SK-N-SH treated with all-trans-retinoic acid at 6 μM for 48 hours (cell line): ENCODE measurements at regions not wholly inside any gene's neighbourhood (a gene's known extent, or its start where the extent isn't known, plus 50 kb on each side); places are given as distances from the start of the nearest gene placed in this dataset.

Source experiments
- ATAC-seq: fragments of 200-7000 bp; cut with Tn5 transposase; 3 replicates; pipeline ENCODE4 v1.9.1; 2020; ENCODE audit warnings: mild to moderate bottlenecking, moderate library complexity
- ARNTL ChIP-seq: fragments of 450-650 bp; formaldehyde crosslinking; IDR thresholded peaks from 2 replicates; pipeline ENCODE4 v1.5.0; 2020; ENCODE audit warnings: low read depth, mild to moderate bottlenecking, moderate library complexity, borderline replicate concordance
- BACH2 ChIP-seq: fragments of 250-450 bp; sonication (Bioruptor Pico); IDR thresholded peaks from 2 replicates; pipeline ENCODE4 v1.9.0; 2021; ENCODE audit warnings: mild to moderate bottlenecking, borderline replicate concordance
- ESRRG ChIP-seq: fragments of 250-450 bp; sonication (Bioruptor Pico); IDR thresholded peaks from 2 replicates; pipeline ENCODE4 v1.6.1; 2021; ENCODE audit warnings: mild to moderate bottlenecking
- GLIS3 ChIP-seq: fragments of 250-450 bp; sonication (Bioruptor Pico); IDR thresholded peaks from 2 replicates; pipeline ENCODE4 v1.5.0; 2020; ENCODE audit warnings: mild to moderate bottlenecking, moderate library complexity
- ISL1 ChIP-seq: fragments of 250-450 bp; sonication (Bioruptor Pico); IDR thresholded peaks from 2 replicates; pipeline ENCODE4 v2.1.2; 2022; ENCODE audit warnings: mild to moderate bottlenecking, moderate library complexity
- OSR1 ChIP-seq: fragments of 250-450 bp; sonication (Bioruptor Pico); IDR thresholded peaks from 2 replicates; pipeline ENCODE4 v1.8.0; 2022; ENCODE audit warnings: moderate library complexity, mild to moderate bottlenecking, inconsistent platforms
- PATZ1 ChIP-seq: fragments of 250-450 bp; sonication (Bioruptor Pico); IDR thresholded peaks from 2 replicates; pipeline ENCODE4 v1.8.0; 2020; ENCODE audit warnings: mild to moderate bottlenecking, moderate library complexity, borderline replicate concordance
- RARB ChIP-seq: fragments of 250-450 bp; sonication (Bioruptor Pico); IDR thresholded peaks from 2 replicates; pipeline ENCODE4 v1.8.0; 2021; ENCODE audit warnings: mild to moderate bottlenecking, moderate library complexity
- TCF4 ChIP-seq: fragments of 250-450 bp; sonication (Bioruptor Pico); IDR thresholded peaks from 2 replicates; pipeline ENCODE4 v1.8.0; 2021; ENCODE audit warnings: mild to moderate bottlenecking, moderate library complexity, borderline replicate concordance
- TOX ChIP-seq: fragments of 250-450 bp; sonication (Bioruptor Pico); IDR thresholded peaks from 2 replicates; pipeline ENCODE4 v1.8.0; 2021; ENCODE audit warnings: mild to moderate bottlenecking, moderate library complexity, borderline replicate concordance
- ZFP3 ChIP-seq: fragments of 250-450 bp; sonication (Bioruptor Pico); IDR thresholded peaks from 2 replicates; pipeline ENCODE4 v1.5.0; 2020; ENCODE audit warnings: mild to moderate bottlenecking, moderate library complexity
- ZFP30 ChIP-seq: fragments of 450-650 bp; formaldehyde crosslinking; IDR thresholded peaks from 2 replicates; pipeline ENCODE4 v1.5.0; 2022; ENCODE audit warnings: mild to moderate bottlenecking, moderate library complexity
- ZNF8 ChIP-seq: fragments of 450-650 bp; formaldehyde crosslinking; IDR thresholded peaks from 2 replicates; pipeline ENCODE4 v1.5.0; 2020; ENCODE audit warnings: mild to moderate bottlenecking, moderate library complexity
- TF ChIP-seq, protein P1 (sequence below): fragments of 250-450 bp; sonication (Bioruptor Pico); IDR thresholded peaks from 2 replicates; pipeline ENCODE4 v1.5.1; 2020; ENCODE audit warnings: low read depth, mild to moderate bottlenecking, moderate library complexity
- TF ChIP-seq, protein P2 (sequence below): fragments of 250-450 bp; sonication (Bioruptor Pico); IDR thresholded peaks from 2 replicates; pipeline ENCODE4 v1.5.1; 2021; ENCODE audit warnings: mild to moderate bottlenecking, moderate library complexity

DNA sequence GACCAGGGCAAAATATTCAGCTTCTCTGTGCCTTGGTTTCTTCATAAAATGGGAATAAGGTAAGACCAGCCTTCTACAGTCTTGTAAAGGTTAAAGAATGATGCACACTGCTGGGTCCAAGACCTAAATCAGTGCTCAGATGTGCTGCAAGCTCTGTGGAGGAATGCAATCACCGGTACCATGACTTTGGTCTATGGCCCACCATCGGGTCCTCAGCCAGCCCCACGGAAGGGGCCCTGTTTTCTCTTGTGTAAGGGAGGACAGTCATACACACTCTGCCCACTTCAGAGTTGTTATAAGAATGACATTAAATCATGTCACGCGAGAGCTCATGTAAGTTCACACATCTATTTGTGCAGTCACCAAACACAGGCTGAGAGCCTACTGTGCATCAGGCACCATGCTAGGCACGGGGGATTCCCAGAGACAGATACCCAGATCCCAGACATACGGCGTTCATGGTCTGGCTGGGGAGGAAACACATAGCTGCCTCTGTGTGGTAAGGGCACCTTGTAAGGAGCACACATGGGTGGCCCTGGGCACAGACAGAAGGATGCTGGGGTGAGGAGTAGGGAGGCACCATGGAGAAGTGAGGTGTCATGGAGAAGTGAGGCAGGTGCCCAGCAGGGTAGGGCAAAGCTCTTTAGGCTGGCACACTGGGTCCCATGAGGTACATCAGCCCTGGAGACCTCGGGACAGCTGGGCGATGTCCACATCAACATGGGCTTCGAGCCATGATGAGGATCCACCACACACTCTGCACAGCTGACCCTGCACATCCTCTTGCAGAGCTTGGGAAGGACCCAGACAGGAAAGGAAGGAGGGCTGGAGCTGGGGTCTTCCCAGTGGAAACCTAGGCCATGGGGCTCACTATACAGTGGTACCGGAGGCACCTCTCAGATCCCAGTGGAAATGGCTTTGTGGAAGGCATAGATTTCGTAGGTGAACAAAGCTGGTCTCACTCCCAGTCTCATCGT, 190.4 kb upstream of the DIO3 start:
- no peak for ATAC-seq
- no peak for TF ChIP-seq OSR1 (CRISPR knock-in tag)
- TF ChIP-seq, protein P1, sequence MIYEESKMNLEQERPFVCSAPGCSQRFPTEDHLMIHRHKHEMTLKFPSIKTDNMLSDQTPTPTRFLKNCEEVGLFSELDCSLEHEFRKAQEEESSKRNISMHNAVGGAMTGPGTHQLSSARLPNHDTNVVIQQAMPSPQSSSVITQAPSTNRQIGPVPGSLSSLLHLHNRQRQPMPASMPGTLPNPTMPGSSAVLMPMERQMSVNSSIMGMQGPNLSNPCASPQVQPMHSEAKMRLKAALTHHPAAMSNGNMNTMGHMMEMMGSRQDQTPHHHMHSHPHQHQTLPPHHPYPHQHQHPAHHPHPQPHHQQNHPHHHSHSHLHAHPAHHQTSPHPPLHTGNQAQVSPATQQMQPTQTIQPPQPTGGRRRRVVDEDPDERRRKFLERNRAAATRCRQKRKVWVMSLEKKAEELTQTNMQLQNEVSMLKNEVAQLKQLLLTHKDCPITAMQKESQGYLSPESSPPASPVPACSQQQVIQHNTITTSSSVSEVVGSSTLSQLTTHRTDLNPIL (CRISPR knock-in tag), result no peak
- no peak for TF ChIP-seq TCF4 (CRISPR knock-in tag)
- TF ChIP-seq PATZ1 (CRISPR knock-in tag), result no peak
- TF ChIP-seq ZFP3 (CRISPR knock-in tag), result no peak
- no peak for TF ChIP-seq RARB (CRISPR knock-in tag)
- TF ChIP-seq ARNTL (CRISPR knock-in tag), result no peak
- TF ChIP-seq GLIS3 (CRISPR knock-in tag), result no peak
- TF ChIP-seq, protein P2, sequence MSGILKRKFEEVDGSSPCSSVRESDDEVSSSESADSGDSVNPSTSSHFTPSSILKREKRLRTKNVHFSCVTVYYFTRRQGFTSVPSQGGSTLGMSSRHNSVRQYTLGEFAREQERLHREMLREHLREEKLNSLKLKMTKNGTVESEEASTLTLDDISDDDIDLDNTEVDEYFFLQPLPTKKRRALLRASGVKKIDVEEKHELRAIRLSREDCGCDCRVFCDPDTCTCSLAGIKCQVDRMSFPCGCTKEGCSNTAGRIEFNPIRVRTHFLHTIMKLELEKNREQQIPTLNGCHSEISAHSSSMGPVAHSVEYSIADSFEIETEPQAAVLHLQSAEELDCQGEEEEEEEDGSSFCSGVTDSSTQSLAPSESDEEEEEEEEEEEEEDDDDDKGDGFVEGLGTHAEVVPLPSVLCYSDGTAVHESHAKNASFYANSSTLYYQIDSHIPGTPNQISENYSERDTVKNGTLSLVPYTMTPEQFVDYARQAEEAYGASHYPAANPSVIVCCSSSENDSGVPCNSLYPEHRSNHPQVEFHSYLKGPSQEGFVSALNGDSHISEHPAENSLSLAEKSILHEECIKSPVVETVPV, result no peak
- no peak for TF ChIP-seq ISL1 (CRISPR knock-in tag)
- TF ChIP-seq, all 23 proteins: peak for 0

DNA sequence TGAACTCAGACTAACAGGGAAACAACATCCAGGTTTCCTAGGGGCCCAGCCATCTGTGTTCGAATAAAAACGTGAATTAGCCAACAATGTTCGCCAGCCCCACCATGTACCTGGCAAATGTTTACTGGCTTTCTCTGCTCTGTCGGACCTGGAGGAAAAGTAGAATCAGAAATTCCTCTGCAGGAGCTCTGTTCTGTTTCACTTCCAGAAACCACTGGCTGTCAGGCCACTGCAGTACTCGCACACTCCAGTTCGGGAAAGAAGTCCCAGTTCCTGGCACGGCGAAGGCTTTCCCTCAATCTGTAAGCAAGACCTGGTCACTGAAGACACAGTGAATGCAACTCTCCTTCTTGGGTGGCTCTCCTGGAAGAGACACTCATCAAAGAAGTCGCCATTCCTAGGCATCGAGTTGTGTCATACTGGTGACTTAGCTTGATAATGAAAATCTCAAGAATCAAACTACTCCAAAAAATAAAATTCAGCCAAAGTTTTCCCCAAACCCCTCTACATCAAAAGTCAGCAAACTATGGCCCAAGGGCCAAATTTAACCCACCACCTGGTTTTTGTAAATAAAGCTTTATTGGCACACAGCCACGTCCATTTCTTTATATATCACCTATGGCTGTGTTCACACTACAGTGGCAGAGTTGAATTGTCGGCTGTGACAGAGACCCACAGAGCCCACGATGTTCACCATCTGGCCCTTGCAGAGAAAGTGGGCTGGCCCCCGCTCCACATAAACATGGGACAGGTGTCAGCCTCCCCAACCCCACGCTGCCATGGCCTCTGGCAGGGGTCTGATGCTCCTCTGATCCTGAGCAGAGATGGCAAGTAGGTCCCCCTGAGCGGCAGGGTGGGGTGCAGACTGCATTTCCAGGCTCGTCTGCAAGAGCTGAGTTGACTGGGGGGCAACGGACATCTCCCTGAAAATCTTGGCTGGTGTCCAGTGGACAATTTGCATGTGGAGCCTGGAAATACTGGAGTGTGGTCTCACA, 189.2 kb upstream of the DIO3 start:
- ATAC-seq, result no peak

GRCh38 chr14:101372894-101373620, 188.2 kb upstream of the DIO3 start:
- no peak for ATAC-seq
- no peak for TF ChIP-seq TCF4 (CRISPR knock-in tag)
- no peak for TF ChIP-seq ZNF8 (CRISPR knock-in tag)
- TF ChIP-seq OSR1 (CRISPR knock-in tag), result no peak
- no peak for TF ChIP-seq BACH2 (CRISPR knock-in tag)
- no peak for TF ChIP-seq ESRRG (CRISPR knock-in tag)
- no peak for TF ChIP-seq ZFP3 (CRISPR knock-in tag)

More for the DNA sequence above, 189.2 kb upstream of the DIO3 start:
- TF ChIP-seq TCF4 (CRISPR knock-in tag) (no peak), PATZ1 (CRISPR knock-in tag) (no peak)
- TF ChIP-seq, protein P1 (CRISPR knock-in tag), result no peak

- TF ChIP-seq ZFP3 (CRISPR knock-in tag) (no peak), ESRRG (CRISPR knock-in tag) (no peak), ZFP30 (CRISPR knock-in tag) (no peak), OSR1 (CRISPR knock-in tag) (no peak), TOX (CRISPR knock-in tag) (no peak)
- no peak for ATAC-seq
These were observed 187.5 kb upstream of the DIO3 start for GRCh38 chr14:101373690-101374295.
